CD1c-positive myeloid dendritic cell (primary cell): ENCODE measurements at regions not wholly inside any gene's neighbourhood (a gene's known extent, or its start where the extent isn't known, plus 50 kb on each side); places are given as distances from the start of the nearest gene placed in this dataset.
"Not testable (repeated sequence)": the region's sequence is repeated elsewhere in the genome, so short reads cannot be mapped to it uniquely, and the experiment has no call there.

ENCODE experiments used
- DNase-seq: peaks from one replicate; pipeline ENCODE4 v3.0.0-alpha.2; 2016; ENCODE audit errors: extremely low spot score

DNA sequence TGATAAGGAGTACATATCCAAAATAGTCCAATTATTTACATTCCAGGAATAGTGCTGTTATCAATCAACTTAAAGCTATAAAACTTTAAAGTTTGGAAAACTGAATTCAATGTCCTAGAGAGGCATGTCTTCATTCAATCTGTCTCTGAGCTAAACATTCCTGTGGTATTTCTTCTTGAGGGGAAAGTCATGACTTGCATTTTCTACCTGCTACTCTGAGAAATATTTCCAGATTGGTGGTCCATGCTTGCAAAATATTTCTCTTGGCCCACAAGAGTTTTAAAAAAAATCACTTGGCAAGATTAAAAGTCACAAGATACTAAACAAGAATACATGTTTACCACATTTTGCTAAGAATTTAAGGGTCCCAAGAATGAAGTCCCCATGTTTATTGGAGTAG is 63.6 kb upstream of the HGF start:
- no peak for DNase-seq

DNA sequence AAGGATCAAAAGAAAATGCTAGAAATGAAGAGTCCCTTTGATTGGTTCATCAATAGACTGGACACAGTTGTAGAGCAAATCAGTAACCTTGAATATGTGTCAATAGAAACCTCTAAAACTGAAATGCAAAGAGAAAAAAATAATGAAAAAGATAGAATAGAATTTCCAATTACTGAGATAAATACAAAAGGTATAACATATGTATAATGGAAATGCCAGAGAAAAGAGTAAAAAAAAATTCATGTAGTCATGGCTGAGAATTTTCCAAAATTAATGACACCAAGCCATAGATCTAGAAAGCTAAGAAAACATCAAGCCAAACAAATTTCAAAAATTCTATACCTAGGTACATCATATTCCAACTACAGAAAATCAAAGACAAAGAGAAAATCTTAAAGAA is 62.0 kb upstream of the HGF start:
- no peak for DNase-seq

DNA sequence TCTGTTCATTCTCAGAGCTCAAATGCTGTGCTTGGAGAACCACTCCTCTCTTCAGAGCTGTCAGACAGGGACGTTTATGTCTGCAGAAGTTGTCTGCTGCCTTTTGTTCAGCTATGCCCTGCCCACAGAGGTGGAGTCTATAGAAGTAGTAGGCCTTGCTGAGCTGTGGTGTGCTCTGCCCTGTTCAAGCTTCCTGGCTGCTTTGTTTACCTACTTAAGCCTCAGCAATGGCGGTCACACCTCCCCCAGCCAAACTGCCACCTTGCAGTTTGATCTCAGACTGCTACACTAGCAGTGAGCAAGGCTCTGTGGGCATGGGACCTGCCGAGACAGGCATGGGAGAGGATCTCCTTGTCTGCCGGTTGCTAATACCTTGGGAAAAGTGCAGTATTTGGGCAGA is 59.7 kb upstream of the HGF start:
- not testable (repeated sequence) for DNase-seq

DNA sequence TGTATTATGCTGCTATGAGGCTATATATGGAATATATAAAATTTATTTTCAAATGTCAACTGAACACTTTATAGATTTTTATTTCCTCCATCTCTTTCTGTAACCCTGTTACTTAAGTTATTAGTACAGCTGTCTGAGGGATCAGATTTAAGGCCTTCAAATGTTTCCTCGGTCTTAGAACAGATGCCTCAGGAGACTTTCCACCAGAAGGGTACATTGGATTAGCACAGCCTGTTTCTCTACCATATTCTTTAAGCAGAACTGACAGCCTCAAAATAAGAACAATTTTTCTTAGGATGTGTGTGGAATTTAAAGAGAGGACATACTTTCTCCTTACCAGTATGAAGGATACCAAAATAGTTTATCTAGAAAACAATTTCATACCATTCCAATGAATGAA is 53.0 kb upstream of the HGF start:
- DNase-seq: no peak

DNA sequence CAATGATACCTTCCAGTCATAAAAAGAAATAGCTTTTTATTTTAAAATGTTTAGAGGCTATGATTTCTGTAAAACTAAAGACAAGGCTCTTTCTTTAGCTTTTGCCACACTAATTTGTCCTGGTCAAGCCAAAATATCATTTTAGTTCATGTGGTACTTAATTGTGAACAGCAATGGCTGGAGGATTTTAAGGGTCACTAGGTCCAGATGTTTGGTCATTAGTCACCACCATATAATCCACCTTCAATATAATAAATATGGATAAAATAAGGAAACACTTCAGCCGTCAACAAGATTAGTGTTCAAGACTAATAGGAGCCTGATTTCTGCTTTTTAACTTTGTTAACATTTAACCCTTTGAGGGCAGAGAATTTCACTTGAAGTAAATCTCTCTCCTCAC is 50.0 kb upstream of the HGF start:
- no peak for DNase-seq
